Spleen (tissue), 11 donors: ENCODE measurements at regions not wholly inside any gene's neighbourhood (a gene's known extent, or its start where the extent isn't known, plus 50 kb on each side); places are given as distances from the start of the nearest gene placed in this dataset.

Source experiments
- DNase-seq: peaks from one replicate; pipeline ENCODE4 v3.0.0-alpha.2; 2020
- H3K27ac ChIP-seq, 8 donors: fragments of 200-600 bp; sonication (generic) in 7 of 8; 1 replicate in 4 of 8; 2 replicates in 4 of 8; pipeline versions ENCODE4 v1.5.0 to v1.8.0; 2016 to 2021; ENCODE audit warnings: inconsistent platforms in 4 of 8, mild to moderate bottlenecking in 4 of 8, moderate library complexity in 1 of 8
- H3K27me3 ChIP-seq, 7 donors: fragments of 200-600 bp; sonication (generic) in 6 of 7; replicated peaks in 1 of 7; 1 replicate in 4 of 7; 2 replicates in 3 of 7; pipeline versions ENCODE4 v1.5.0 to v1.8.0; 2016 to 2021; ENCODE audit warnings: inconsistent platforms in 3 of 7, mild to moderate bottlenecking in 1 of 7
- H3K36me3 ChIP-seq, 6 donors: fragments of 200-600 bp; sonication (generic) in 5 of 6; 1 replicate in 4 of 6; 2 replicates in 2 of 6; pipeline versions ENCODE4 v1.5.0 to v1.8.0; 2016 to 2021; ENCODE audit warnings: inconsistent platforms in 2 of 6
- H3K4me1 ChIP-seq, 6 donors: fragments of 200-600 bp; sonication (generic) in 5 of 6; 1 replicate in 3 of 6; 2 replicates in 3 of 6; pipeline versions ENCODE4 v1.5.0 to v1.8.0; 2016 to 2021; ENCODE audit warnings: inconsistent platforms in 3 of 6
- H3K4me3 ChIP-seq, 8 donors: fragments of 200-600 bp; sonication (generic) in 7 of 8; 1 replicate in 4 of 8; 2 replicates in 4 of 8; pipeline versions ENCODE4 v1.5.0 to v1.8.0; 2016 to 2021; ENCODE audit warnings: inconsistent platforms in 4 of 8, mild to moderate bottlenecking in 4 of 8, moderate library complexity in 2 of 8
- H3K9me3 ChIP-seq, 8 donors: fragments of 200-600 bp; sonication (generic) in 7 of 8; 1 replicate in 4 of 8; 2 replicates in 4 of 8; pipeline versions ENCODE4 v1.5.0 to v1.8.0; 2016 to 2021; ENCODE audit warnings: inconsistent platforms in 4 of 8
- CTCF ChIP-seq, 11 experiments: fragments of 200-600 bp in 7 of 11; fragments of 450-650 bp in 4 of 11; sonication (generic) in 4 of 11; IDR thresholded peaks in 8 of 11; conservative IDR thresholded peaks in 3 of 11; 1 replicate in 7 of 11; 2 replicates in 4 of 11; pipeline versions ENCODE4 v1.4.0 to v1.8.0; 2016 to 2021; ENCODE audit warnings: antibody characterized with exemption in 11 of 11, inconsistent platforms in 4 of 11, mild to moderate bottlenecking in 1 of 11
- POLR2A ChIP-seq, 3 donors: fragments of 450-650 bp; IDR thresholded peaks; one replicate each; pipeline ENCODE4 v1.5.1; 2017; ENCODE audit warnings: antibody characterized with exemption in 3 of 3, mild to moderate bottlenecking in 1 of 3
- POLR2AphosphoS5 ChIP-seq, 3 donors: sonication (generic); formaldehyde crosslinking; IDR thresholded peaks; one replicate each; pipeline ENCODE4 v1.5.1; 2017; ENCODE audit warnings: antibody characterized with exemption in 3 of 3
- WGBS, 5 donors: extraction: QIAGEN DNeasy Blood & Tissue Kit in 3 of 5; methylation state at CpG; one replicate each; pipeline versions ENCODE4 v1.1.5 to v1.1.7; 2013 to 2018; 5-methylcytosine and 5-hydroxymethylcytosine counted together
- intact Hi-C: fragments of 100-400 bp; cut with DNase I; formaldehyde crosslinking; loops from one replicate; pipeline ENCODE4 v1.15.0; 2023; ENCODE audit warnings: low total_unique reads
- donor health status: healthy with polysubstance abuse.
- donor health status: DM: no; HTN: no; CAD: no; lungs with moderate emphysema.
- donor health status: DM: no; HTN: no; CAD: no.
- donor health status: Bipolar disorder and iron deficiency.
- donor health status: healthy.
- donor health status: DM: no; HTN: no; CAD: no.
- donor health status: DM: yes; HTN: yes; CAD: no.

GRCh38 chr20:60974441-60974945 is 277.6 kb upstream of the CDH4 start:
- WGBS, 5 donors, result 76 to 84% (median 79%) methylated on average over 9 of the region's 9 CpGs
- H3K27ac ChIP-seq, result no peak overlapping the region

GRCh38 chr20:60976139-60976538 is 275.9 kb upstream of the CDH4 start:
- Histone ChIP-seq H3K4me3 (no peak overlapping the region), H3K27me3 (no peaks in the 10 kb centered on the region), H3K36me3 (no peaks in the 10 kb centered on the region), H3K27ac (no peak overlapping the region), H3K4me1 (no peaks in the 10 kb centered on the region), H3K9me3 (peaks cover 0 to 31% (median 22%) of the 10 kb centered on the region in 8 donors)
- TF ChIP-seq POLR2AphosphoS5 (IDR thresholded peaks at IDR 0.05), result no peak
- no peak for TF ChIP-seq CTCF (IDR thresholded peaks at IDR 0.05 in 8 of 11, conservative IDR thresholded peaks at IDR 0.05 in 3 of 11)
- TF ChIP-seq POLR2A (IDR thresholded peaks at IDR 0.05), result no peak
- intact Hi-C loops, result no loop called here
- 85 to 89% (median 86%) methylated on average over 15 of the region's 15 CpGs for WGBS, 5 donors
- no peak for DNase-seq

More at GRCh38 chr20:60974441-60974945, 277.6 kb upstream of the CDH4 start:
- Histone ChIP-seq H3K4me1 (no peaks in the 10 kb centered on the region), H3K36me3 (no peaks in the 10 kb centered on the region), H3K4me3 (no peak overlapping the region), H3K27me3 (no peaks in the 10 kb centered on the region), H3K9me3 (peaks cover 0 to 17% (median 8%) of the 10 kb centered on the region in 8 donors)
- intact Hi-C loops, result no loop called here
- no peak for TF ChIP-seq POLR2A (IDR thresholded peaks at IDR 0.05)
- no peak for TF ChIP-seq CTCF (IDR thresholded peaks at IDR 0.05 in 8 of 11, conservative IDR thresholded peaks at IDR 0.05 in 3 of 11)
- no peak for TF ChIP-seq POLR2AphosphoS5 (IDR thresholded peaks at IDR 0.05)
- no peak for DNase-seq

- Histone ChIP-seq H3K4me1 (no peaks in the 10 kb centered on the region), H3K27me3 (no peaks in the 10 kb centered on the region), H3K9me3 (peaks cover 0 to 31% (median 22%) of the 10 kb centered on the region in 8 donors), H3K27ac (no peak overlapping the region), H3K36me3 (no peaks in the 10 kb centered on the region), H3K4me3 (no peak overlapping the region)
- TF ChIP-seq POLR2AphosphoS5 (IDR thresholded peaks at IDR 0.05) (no peak), CTCF (IDR thresholded peaks at IDR 0.05 in 8 of 11, conservative IDR thresholded peaks at IDR 0.05 in 3 of 11) (no peak), POLR2A (IDR thresholded peaks at IDR 0.05) (no peak)
- 62 to 87% (median 73%) methylated on average over 1 to 4 of the region's 4 CpGs for WGBS, 5 donors
- intact Hi-C loops, result no loop called here
- DNase-seq, result no peak
Observed at GRCh38 chr20:60976913-60977312, 275.1 kb upstream of the CDH4 start.

- intact Hi-C loops, result no loop called here
- Histone ChIP-seq H3K4me1 (no peaks in the 10 kb centered on the region), H3K36me3 (no peaks in the 10 kb centered on the region), H3K9me3 (peaks cover 0 to 31% (median 22%) of the 10 kb centered on the region in 8 donors), H3K27ac (no peak overlapping the region), H3K4me3 (no peak overlapping the region), H3K27me3 (no peaks in the 10 kb centered on the region)
- TF ChIP-seq CTCF (IDR thresholded peaks at IDR 0.05 in 8 of 11, conservative IDR thresholded peaks at IDR 0.05 in 3 of 11) (no peak), POLR2AphosphoS5 (IDR thresholded peaks at IDR 0.05) (no peak), POLR2A (IDR thresholded peaks at IDR 0.05) (no peak)
- no peak for DNase-seq
- WGBS, 5 donors, result 83 to 87% (median 85%) methylated on average over 7 of the region's 7 CpGs
Observed at GRCh38 chr20:60977901-60978300, 274.2 kb upstream of the CDH4 start.
